Kidney epithelial cell (primary cell): ENCODE measurements at regions not wholly inside any gene's neighbourhood (a gene's known extent, or its start where the extent isn't known, plus 50 kb on each side); places are given as distances from the start of the nearest gene placed in this dataset.
"Not testable (repeated sequence)": the region's sequence is repeated elsewhere in the genome, so short reads cannot be mapped to it uniquely, and the experiment has no call there.

Experiments used
- DNase-seq: peaks from one replicate; pipeline ENCODE4 v3.0.0-alpha.2; 2010; ENCODE audit warnings: low read depth
- H3K27me3 ChIP-seq: 2 replicates; pipeline ENCODE4 v1.6.0; 2011; ENCODE audit warnings: low read length; ENCODE audit not compliant: control insufficient read depth, insufficient read depth
- H3K36me3 ChIP-seq: 2 replicates; pipeline ENCODE4 v1.5.1; 2011; ENCODE audit warnings: low read length; ENCODE audit not compliant: control insufficient read depth, insufficient read depth
- H3K4me3 ChIP-seq: 2 replicates; pipeline ENCODE4 v1.5.1; 2011; ENCODE audit warnings: low read depth, mild to moderate bottlenecking, control low read depth, low read length
- CTCF ChIP-seq: IDR thresholded peaks from 2 replicates; pipeline ENCODE4 v1.5.1; 2011; ENCODE audit warnings: mild to moderate bottlenecking, moderate library complexity, low read length, control low read depth, inconsistent platforms; ENCODE audit not compliant: insufficient read depth, poor library complexity, severe bottlenecking

DNA sequence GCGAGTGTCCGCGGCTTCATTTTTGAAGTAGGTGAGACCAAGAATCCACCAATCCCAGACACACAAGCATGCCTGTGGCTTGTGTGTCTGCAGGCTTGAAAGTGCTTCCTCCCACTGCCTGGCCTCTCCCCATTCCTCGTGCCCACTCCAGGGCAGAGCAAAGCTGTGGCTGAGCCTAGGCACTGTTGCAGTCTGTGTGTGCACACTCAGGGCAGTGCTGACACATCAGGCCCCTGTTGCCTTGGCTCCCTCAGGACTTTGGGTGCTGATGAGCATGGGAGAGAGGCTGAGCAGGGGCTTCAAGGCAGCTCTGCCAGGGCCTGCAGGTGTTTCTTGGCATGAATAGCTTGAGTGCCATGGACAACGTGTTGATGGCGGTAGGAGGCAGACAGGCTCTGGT lies 776.7 kb downstream of the CDH11 start:
- DNase-seq = no peak
- Histone ChIP-seq H3K27me3 (no peaks in the 10 kb centered on the region), H3K4me3 (no peak overlapping the region), H3K36me3 (no peaks in the 10 kb centered on the region)
- TF ChIP-seq CTCF = no peak

- not testable (repeated sequence) for H3K27me3 ChIP-seq, H3K4me3 ChIP-seq, DNase-seq, H3K36me3 ChIP-seq
Observed at GRCh38 chr16:64343820-64344443, 777.9 kb downstream of the CDH11 start.

GRCh38 chr16:64343061-64343819 lies 778.6 kb downstream of the CDH11 start:
- DNase-seq = no peak
- H3K27me3 ChIP-seq = no peaks in the 10 kb centered on the region
- no peak for TF ChIP-seq CTCF
- no peak overlapping the region for H3K4me3 ChIP-seq
- no peaks in the 10 kb centered on the region for H3K36me3 ChIP-seq

GRCh38 chr16:64341336-64341735 lies 780.5 kb downstream of the CDH11 start:
- not testable (repeated sequence) for H3K4me3 ChIP-seq, H3K36me3 ChIP-seq, H3K27me3 ChIP-seq, DNase-seq

- DNase-seq = no peak
- no peak for TF ChIP-seq CTCF
- Histone ChIP-seq H3K4me3 (no peak overlapping the region), H3K27me3 (no peaks in the 10 kb centered on the region), H3K36me3 (no peaks in the 10 kb centered on the region)
Observed at GRCh38 chr16:64339052-64339770, 782.7 kb downstream of the CDH11 start.

- Histone ChIP-seq H3K4me3 (no peak overlapping the region), H3K27me3 (no peaks in the 10 kb centered on the region), H3K36me3 (no peaks in the 10 kb centered on the region)
- no peak for TF ChIP-seq CTCF
- DNase-seq = no peak
Observed at GRCh38 chr16:64321881-64322280, 800.0 kb downstream of the CDH11 start.
